T1000 (cell line): ENCODE measurements at regions not wholly inside any gene's neighbourhood (a gene's known extent, or its start where the extent isn't known, plus 50 kb on each side); places are given as distances from the start of the nearest gene placed in this dataset.
"Not testable (repeated sequence)": the region's sequence is repeated elsewhere in the genome, so short reads cannot be mapped to it uniquely, and the experiment has no call there.

Experiments
- DNase-seq: peaks from one replicate; lab custom pipeline; 2025; ENCODE audit warnings: mixed read lengths; lab: John Stamatoyannopoulos, UW

- no peak for DNase-seq
Observed at GRCh38 chr14:89067293-89067972, 243.0 kb downstream of the TTC8 start.

DNA sequence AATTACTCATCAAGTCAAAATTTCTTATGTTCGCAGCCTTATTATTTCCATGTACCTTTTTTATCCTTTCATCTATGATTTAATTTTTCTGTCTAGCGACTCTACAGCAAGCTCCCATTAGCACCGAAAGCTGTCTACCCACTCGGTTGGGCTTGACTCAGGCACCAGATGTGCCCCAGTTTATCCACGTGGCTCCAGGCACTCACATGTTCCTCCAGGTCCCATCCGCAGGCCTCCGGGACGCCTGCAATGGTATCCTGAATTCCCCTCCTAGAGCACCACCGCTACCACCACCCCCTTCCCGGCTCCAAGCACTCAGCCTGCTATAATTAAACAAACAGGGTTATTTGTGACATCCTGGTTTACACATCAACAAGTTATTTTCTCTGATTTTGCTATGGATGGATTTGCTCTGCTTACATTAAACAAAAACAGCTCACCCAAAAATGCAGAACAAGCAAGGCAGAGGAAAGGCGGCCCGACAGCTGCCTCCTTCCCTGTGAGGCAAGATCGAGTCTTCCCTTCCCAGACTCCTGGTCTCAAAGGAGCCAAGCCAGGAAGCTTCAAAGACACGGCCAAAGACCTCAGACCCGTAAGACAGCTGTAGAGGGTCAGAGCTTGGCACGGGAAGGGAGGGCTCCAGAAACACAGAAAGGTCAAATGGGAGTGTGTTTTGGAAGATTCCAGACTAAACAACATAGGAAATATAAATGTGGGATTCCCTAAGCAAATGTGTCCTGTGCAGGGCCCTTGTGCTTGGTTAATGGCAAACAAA lies 253.8 kb downstream of the TTC8 start:
- DNase-seq, result no peak

DNA sequence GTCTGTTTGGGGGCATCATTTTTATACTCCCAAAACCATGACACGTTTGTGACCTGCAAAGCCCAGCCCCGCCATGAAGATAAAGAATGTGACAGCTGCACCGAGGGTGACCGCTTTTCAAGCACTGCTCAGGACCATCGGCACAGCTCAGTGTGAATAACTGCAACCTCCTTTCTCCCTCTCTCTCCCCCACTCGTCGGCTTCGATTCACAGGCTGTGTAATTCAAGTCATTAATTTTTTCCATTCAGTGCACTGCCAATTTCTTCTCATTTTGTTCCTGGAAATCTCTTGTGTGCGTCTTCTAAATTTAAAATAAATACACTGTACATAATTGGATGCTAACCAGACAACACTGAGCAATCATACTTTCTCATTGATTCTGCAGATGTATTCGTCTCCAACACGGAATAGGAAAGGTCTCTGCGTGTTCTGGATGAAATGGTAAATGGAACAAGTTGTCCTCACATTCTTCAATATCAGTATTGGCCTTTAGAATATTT lies 260.8 kb downstream of the TTC8 start:
- no peak for DNase-seq

DNA sequence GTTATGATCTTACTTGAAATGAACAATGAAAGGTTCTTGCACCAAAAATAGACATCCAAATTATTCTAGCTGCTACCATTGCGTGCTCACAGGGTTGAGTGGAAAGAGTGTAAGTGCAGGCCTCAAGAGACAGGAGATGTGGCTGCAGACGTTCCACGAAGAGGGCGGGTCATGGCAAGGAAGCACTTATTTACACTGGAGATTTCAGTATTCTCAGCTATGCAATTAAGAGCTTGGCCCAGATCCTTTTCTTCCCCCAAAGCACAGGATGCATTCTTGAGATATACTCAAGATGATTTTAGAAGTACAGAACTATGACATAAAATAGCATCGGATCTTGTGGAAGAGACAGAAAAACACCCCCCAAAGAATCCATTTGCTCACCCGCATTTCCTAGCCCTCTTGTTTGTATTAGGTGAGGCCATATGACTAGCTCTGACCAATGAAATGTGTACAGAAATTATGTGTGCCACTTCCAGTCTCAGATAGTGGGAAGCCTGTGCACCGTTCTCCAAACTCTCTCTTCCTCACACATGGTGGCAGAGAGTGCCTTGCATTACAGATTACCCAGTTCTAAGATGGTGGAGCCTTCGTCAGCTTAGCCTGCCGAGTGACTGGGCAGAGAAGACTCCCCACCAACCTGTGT lies 261.4 kb downstream of the TTC8 start:
- DNase-seq, result no peak

DNA sequence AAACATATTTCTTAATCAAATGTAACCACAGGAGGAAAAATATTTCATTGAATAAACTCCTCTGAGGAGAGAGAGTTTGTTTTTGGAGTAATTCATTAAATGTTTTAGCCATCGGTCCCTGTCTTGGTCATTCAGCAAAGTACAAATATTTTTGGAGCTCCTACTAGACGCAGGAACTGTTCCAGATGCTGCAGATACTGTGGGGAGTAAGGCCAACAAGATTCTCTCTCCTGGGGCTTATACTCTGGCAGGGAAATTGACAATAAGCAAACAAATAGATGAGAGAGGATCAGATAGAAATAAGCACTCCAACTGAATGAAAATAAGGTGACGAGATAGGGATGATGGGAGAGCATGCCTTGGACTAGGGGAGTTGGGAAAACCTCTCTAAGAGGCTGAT lies 264.1 kb downstream of the TTC8 start:
- DNase-seq, result no peak

DNA sequence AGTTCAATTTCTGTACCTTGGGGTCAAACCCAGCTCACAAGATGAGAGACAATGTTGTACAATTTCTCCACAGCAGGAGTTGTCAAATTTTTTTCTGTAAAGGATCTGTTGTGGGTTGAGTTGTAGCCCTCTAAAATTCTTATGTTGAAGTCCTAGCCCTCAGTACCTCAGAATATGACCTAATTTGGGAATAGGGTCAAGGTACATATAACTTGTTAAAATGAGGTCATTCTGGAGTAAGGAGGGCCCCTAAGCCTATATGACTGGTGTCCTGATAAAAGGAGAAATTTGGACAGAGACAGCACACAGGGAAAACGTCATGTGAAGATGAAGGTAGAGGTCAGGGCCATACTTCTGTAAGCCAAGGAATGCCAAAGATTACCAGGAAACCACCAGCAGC lies 264.9 kb downstream of the TTC8 start:
- DNase-seq, result no peak

- DNase-seq, result no peak
Observed at GRCh38 chr14:89091781-89092180, 267.3 kb downstream of the TTC8 start.

GRCh38 chr14:89093083-89093730 lies 268.8 kb downstream of the TTC8 start:
- no peak for DNase-seq

GRCh38 chr14:89095036-89095435 lies 270.6 kb downstream of the TTC8 start:
- DNase-seq, result no peak

DNA sequence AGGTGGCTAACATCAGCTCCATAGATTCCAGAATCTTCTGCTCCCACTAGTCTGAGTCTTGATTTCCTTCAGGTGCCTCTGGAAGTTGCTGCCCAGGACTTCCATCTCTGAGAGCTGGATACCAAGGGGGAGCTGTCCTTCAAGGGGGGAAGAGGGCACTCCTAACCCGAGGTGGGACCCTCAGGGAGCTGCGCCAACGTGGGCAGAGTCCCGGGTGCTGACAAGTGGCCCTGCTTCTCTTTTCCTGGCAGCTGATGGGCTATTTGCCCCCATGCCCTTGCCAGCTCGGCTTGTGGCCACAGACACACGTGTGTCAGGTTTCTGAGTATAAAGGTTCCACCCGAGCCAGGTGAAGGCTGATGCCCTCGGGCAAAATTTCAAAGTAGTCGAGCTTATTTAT lies 272.5 kb downstream of the TTC8 start:
- no peak for DNase-seq

DNA sequence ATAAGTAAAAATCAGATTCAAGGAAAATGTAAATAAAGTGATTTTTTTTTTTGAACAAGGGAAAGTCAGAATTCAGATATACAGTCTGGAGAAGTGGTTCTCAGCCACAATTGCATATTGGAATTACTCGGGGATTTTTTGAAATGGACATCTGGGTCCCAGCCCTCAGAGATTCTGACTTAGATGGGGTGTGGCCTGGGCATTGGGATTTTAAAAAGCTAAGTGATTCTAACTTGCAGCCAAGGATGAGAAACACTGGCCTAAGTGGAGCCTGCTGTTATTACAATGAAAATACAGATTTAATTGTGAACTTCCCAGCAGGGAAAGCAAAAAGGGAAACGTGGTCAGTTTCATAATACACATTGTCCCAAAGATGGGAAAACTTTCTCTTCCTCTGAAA lies 273.8 kb downstream of the TTC8 start:
- no peak for DNase-seq

DNA sequence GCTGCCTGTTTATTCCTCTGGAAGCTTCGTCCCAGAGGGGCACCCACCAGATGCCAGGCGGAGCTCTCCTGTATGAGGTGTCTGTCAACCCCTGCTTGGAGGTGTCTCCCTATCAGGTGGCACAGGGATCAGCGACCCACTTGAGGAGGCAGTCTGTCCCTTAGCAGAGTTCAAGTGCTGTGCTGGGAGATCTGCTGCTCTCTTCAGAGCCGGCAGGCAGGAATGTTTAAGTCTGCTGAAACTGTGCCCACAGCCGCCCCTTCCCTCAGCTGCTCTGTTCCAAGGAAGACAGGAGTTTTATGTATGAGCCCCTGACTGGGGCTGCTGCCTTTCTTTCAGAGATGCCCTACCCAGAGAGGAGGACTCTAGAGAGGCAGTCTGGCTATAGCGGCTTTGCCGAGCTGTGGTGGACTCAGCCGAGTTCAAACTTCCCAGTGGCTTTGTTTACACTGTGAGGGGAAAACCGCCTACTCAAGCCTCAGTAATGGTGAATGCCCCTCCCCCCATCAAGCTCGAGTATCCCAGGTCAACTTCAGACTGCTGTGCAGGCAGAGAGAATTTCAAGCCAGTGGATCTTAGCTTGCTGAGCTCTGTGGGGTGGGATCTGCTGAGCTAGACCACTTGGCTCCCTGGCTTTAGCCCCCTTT lies 279.8 kb downstream of the TTC8 start:
- DNase-seq, result not testable (repeated sequence)

DNA sequence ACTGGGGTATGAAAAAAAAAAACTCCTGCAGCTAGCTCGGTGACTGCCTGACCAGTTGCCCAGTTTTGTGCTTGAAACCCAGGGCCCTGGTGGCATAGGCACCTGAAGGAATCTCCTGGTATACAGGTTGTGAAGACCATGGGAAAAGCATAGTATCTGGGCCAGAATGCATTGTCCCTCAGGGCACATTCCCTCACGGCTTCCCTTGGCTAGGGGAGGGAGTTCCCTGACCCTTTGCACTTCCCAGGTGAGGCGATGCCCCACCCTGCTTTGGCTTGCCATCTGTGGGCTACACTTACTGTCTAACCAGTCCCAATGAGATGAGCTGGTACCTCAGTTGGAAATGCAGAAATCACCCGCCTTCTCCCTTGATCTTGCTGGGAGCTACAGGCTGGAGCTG lies 280.4 kb downstream of the TTC8 start:
- DNase-seq, result not testable (repeated sequence)
